ENCODE measurements at regions not wholly inside any gene's neighbourhood (a gene's known extent, or its start where the extent isn't known, plus 50 kb on each side); places are given as distances from the start of the nearest gene placed in this dataset.

DNA sequence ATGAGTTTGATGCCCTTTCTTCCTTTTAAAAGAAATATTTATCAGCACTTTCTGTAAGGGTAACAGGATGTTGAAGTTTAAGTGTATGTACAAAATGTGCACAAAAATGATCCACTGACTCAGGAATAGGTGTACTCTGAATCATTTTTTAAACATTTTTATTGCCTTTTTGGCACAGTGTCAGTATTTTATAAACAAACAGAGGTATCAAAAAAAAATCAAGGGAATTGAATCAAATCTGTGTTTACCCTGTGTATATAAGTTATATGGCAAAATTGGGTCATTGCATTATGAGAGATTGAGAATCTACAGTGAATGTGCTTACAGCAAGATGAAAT is 513.9 kb upstream of the NETO1 start:
- TF ChIP-seq, protein P1, sequence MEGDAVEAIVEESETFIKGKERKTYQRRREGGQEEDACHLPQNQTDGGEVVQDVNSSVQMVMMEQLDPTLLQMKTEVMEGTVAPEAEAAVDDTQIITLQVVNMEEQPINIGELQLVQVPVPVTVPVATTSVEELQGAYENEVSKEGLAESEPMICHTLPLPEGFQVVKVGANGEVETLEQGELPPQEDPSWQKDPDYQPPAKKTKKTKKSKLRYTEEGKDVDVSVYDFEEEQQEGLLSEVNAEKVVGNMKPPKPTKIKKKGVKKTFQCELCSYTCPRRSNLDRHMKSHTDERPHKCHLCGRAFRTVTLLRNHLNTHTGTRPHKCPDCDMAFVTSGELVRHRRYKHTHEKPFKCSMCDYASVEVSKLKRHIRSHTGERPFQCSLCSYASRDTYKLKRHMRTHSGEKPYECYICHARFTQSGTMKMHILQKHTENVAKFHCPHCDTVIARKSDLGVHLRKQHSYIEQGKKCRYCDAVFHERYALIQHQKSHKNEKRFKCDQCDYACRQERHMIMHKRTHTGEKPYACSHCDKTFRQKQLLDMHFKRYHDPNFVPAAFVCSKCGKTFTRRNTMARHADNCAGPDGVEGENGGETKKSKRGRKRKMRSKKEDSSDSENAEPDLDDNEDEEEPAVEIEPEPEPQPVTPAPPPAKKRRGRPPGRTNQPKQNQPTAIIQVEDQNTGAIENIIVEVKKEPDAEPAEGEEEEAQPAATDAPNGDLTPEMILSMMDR (conservative IDR thresholded peaks at IDR 0.05): no peak
- TF ChIP-seq ZFX (IDR thresholded peaks at IDR 0.05): no peak

All from C4-2B (cell line).